AG10803 (cell line): ENCODE measurements at regions not wholly inside any gene's neighbourhood (a gene's known extent, or its start where the extent isn't known, plus 50 kb on each side); places are given as distances from the start of the nearest gene placed in this dataset.

Experiments
- DNase-seq: peaks from one replicate; pipeline ENCODE4 v3.0.0; 2010; ENCODE audit warnings: low read depth
- H3K4me3 ChIP-seq: 2 replicates; pipeline ENCODE4 v1.5.1; 2011; ENCODE audit warnings: mild to moderate bottlenecking, low read length, control low read depth
- CTCF ChIP-seq: conservative IDR thresholded peaks from 2 replicates; pipeline ENCODE4 v1.5.1; 2011; ENCODE audit warnings: mild to moderate bottlenecking, low read length, control low read depth, inconsistent platforms

- no peak overlapping the region for H3K4me3 ChIP-seq
- DNase-seq: no peak
- TF ChIP-seq CTCF: no peak
Measured at GRCh38 chr7:113456533-113456932, 338.2 kb upstream of the SMIM30 start.

GRCh38 chr7:113454597-113455169 lies 336.3 kb upstream of the SMIM30 start:
- no peak for DNase-seq
- no peak for TF ChIP-seq CTCF
- H3K4me3 ChIP-seq: no peak overlapping the region

- no peak for DNase-seq
- TF ChIP-seq CTCF: no peak
- H3K4me3 ChIP-seq: no peak overlapping the region
Measured at GRCh38 chr7:113452245-113452644, 333.9 kb upstream of the SMIM30 start.

GRCh38 chr7:113446791-113447190 lies 328.4 kb upstream of the SMIM30 start:
- TF ChIP-seq CTCF: no peak
- no peak overlapping the region for H3K4me3 ChIP-seq
- DNase-seq: no peak

GRCh38 chr7:113446391-113446790 lies 328.0 kb upstream of the SMIM30 start:
- H3K4me3 ChIP-seq: no peak overlapping the region
- no peak for DNase-seq
- no peak for TF ChIP-seq CTCF

GRCh38 chr7:113444261-113444660 lies 325.9 kb upstream of the SMIM30 start:
- no peak for DNase-seq
- TF ChIP-seq CTCF: no peak
- H3K4me3 ChIP-seq: no peak overlapping the region

- DNase-seq: no peak
- H3K4me3 ChIP-seq: no peak overlapping the region
- TF ChIP-seq CTCF: no peak
Measured at GRCh38 chr7:113440173-113440572, 321.8 kb upstream of the SMIM30 start.
